H9 (cell line): ENCODE measurements at regions not wholly inside any gene's neighbourhood (a gene's known extent, or its start where the extent isn't known, plus 50 kb on each side); places are given as distances from the start of the nearest gene placed in this dataset.

Experiments used
- DNase-seq: peaks from one replicate; pipeline ENCODE4 v3.0.0-alpha.2; 2017
- H2AFZ ChIP-seq: one replicate; pipeline ENCODE4 v1.6.1; 2013; ENCODE audit warnings: mild to moderate bottlenecking, low read length, control low read depth, moderate library complexity
- H2AK5ac ChIP-seq: 2 replicates; pipeline ENCODE4 v1.6.1; 2013; ENCODE audit warnings: low read length, control low read depth, mixed read lengths; ENCODE audit not compliant: insufficient read length
- H2BK120ac ChIP-seq: one replicate; pipeline ENCODE4 v1.6.1; 2013; ENCODE audit warnings: low read depth, mild to moderate bottlenecking, low read length, control low read depth, inconsistent platforms; ENCODE audit not compliant: poor library complexity, severe bottlenecking
- H2BK12ac ChIP-seq: 2 replicates; pipeline ENCODE4 v1.6.1; 2013; ENCODE audit warnings: low read length, control low read depth, mixed read lengths, low read depth; ENCODE audit not compliant: insufficient read length
- H2BK15ac ChIP-seq: 2 replicates; pipeline ENCODE4 v1.6.1; 2013; ENCODE audit warnings: low read depth, low read length, control low read depth
- H2BK20ac ChIP-seq: one replicate; pipeline ENCODE4 v1.6.1; 2013; ENCODE audit warnings: low read depth, mild to moderate bottlenecking, low read length, control low read depth, inconsistent platforms; ENCODE audit not compliant: poor library complexity, severe bottlenecking
- H2BK5ac ChIP-seq: 2 replicates; pipeline ENCODE4 v1.6.1; 2013; ENCODE audit warnings: low read length, control low read depth, mixed read lengths; ENCODE audit not compliant: insufficient read length
- H3K14ac ChIP-seq: 2 replicates; pipeline ENCODE4 v1.6.1; 2013; ENCODE audit warnings: low read length, control low read depth; ENCODE audit not compliant: insufficient read depth
- H3K18ac ChIP-seq: 2 replicates; pipeline ENCODE4 v1.6.1; 2013; ENCODE audit warnings: low read depth, mild to moderate bottlenecking, mixed read lengths, low read length, control low read depth; ENCODE audit not compliant: insufficient read length
- H3K23ac ChIP-seq: 2 replicates; pipeline ENCODE4 v1.6.1; 2013; ENCODE audit warnings: low read length, control low read depth, mixed read lengths, low read depth; ENCODE audit not compliant: insufficient read length
- H3K23me2 ChIP-seq: 2 replicates; pipeline ENCODE4 v1.6.1; 2013; ENCODE audit warnings: low read depth, mild to moderate bottlenecking, mixed read lengths, low read length, control low read depth; ENCODE audit not compliant: insufficient read length, poor library complexity, severe bottlenecking
- H3K27ac ChIP-seq: 2 replicates; pipeline ENCODE4 v1.5.1; 2013; ENCODE audit warnings: low read length, control low read depth, mixed read lengths, low read depth; ENCODE audit not compliant: insufficient read length
- H3K27me3 ChIP-seq: 2 replicates; pipeline ENCODE4 v1.6.1; 2013; ENCODE audit warnings: low read length, control low read depth, inconsistent platforms; ENCODE audit not compliant: insufficient read depth
- H3K4ac ChIP-seq: 2 replicates; pipeline ENCODE4 v1.6.1; 2013; ENCODE audit warnings: low read depth, mild to moderate bottlenecking, control low read depth, inconsistent platforms, low read length, moderate library complexity
- H3K4me1 ChIP-seq: 2 replicates; pipeline ENCODE4 v1.6.1; 2013; ENCODE audit warnings: low read length, control low read depth, inconsistent platforms; ENCODE audit not compliant: insufficient read depth
- H3K4me2 ChIP-seq: 2 replicates; pipeline ENCODE4 v1.6.1; 2013; ENCODE audit warnings: low read length, control low read depth, mixed read lengths; ENCODE audit not compliant: insufficient read length, insufficient read depth
- H3K56ac ChIP-seq: 2 replicates; pipeline ENCODE4 v1.6.1; 2013; ENCODE audit warnings: low read depth, mild to moderate bottlenecking, mixed read lengths, low read length, control low read depth; ENCODE audit not compliant: insufficient read length
- H3K79me1 ChIP-seq: 2 replicates; pipeline ENCODE4 v1.6.1; 2013; ENCODE audit warnings: low read depth, mild to moderate bottlenecking, moderate library complexity, low read length, control low read depth, inconsistent platforms; ENCODE audit not compliant: insufficient read depth, poor library complexity, severe bottlenecking
- H3K79me2 ChIP-seq: 2 replicates; pipeline ENCODE4 v1.6.1; 2013; ENCODE audit warnings: low read length, control low read depth, inconsistent platforms; ENCODE audit not compliant: insufficient read depth
- H3K9ac ChIP-seq: 2 replicates; pipeline ENCODE4 v1.6.1; 2013; ENCODE audit warnings: low read length, control low read depth, mixed read lengths; ENCODE audit not compliant: insufficient read length; ENCODE audit errors: extremely low read depth
- H3K9me3 ChIP-seq: one replicate; pipeline ENCODE4 v1.6.1; 2013; ENCODE audit warnings: low read depth, low read length, inconsistent platforms; ENCODE audit not compliant: control insufficient read depth
- H3T11ph ChIP-seq: one replicate; pipeline ENCODE4 v1.6.1; 2013; ENCODE audit warnings: mild to moderate bottlenecking, low read length, control low read depth, inconsistent platforms
- H4K20me1 ChIP-seq: one replicate; pipeline ENCODE4 v1.6.1; 2013; ENCODE audit not compliant: control insufficient read depth, insufficient read length, insufficient read depth
- H4K5ac ChIP-seq: 2 replicates; pipeline ENCODE4 v1.6.1; 2013; ENCODE audit warnings: low read depth, mild to moderate bottlenecking, mixed read lengths, low read length, control low read depth; ENCODE audit not compliant: insufficient read length
- H4K8ac ChIP-seq: replicated peaks from 2 replicates; pipeline ENCODE4 v1.6.1; 2013; ENCODE audit warnings: low read length, control low read depth, mixed read lengths, low read depth; ENCODE audit not compliant: insufficient read length
- H4K91ac ChIP-seq: 2 replicates; pipeline ENCODE4 v1.6.1; 2013; ENCODE audit warnings: low read depth, mild to moderate bottlenecking, moderate library complexity, mixed read lengths, low read length, control low read depth; ENCODE audit not compliant: insufficient read length
- H3K27ac Mint-ChIP-seq, 3 experiments: 2 replicates in 2 of 3; 3 replicates in 1 of 3; pipeline ENCODE4 v1.8.0; 2020 to 2021; ENCODE audit warnings: mixed read lengths in 3 of 3, mild to moderate bottlenecking in 1 of 3, moderate library complexity in 1 of 3
- H3K27me3 Mint-ChIP-seq: 2 replicates; pipeline ENCODE4 v1.8.0; 2021; ENCODE audit warnings: low read depth, mild to moderate bottlenecking, moderate library complexity, mixed read lengths
- H3K36me3 Mint-ChIP-seq, 3 experiments: 2 replicates in 2 of 3; 3 replicates in 1 of 3; pipeline ENCODE4 v1.8.0; 2020 to 2021; ENCODE audit warnings: low read depth in 3 of 3, mixed read lengths in 3 of 3; ENCODE audit not compliant: insufficient read depth in 1 of 3
- H3K4me1 Mint-ChIP-seq, 2 experiments: 2 replicates each; pipeline ENCODE4 v1.8.0; 2020; ENCODE audit warnings: mixed read lengths in 2 of 2
- H3K4me3 Mint-ChIP-seq, 2 experiments: 2 replicates in 1 of 2; 3 replicates in 1 of 2; pipeline ENCODE4 v1.8.0; 2020 to 2021; ENCODE audit warnings: mild to moderate bottlenecking in 2 of 2, mixed read lengths in 2 of 2, moderate library complexity in 1 of 2
- H3K9me3 Mint-ChIP-seq, 2 experiments: 2 replicates in 1 of 2; 3 replicates in 1 of 2; pipeline ENCODE4 v1.8.0; 2020; ENCODE audit warnings: mild to moderate bottlenecking in 2 of 2, mixed read lengths in 2 of 2, moderate library complexity in 1 of 2
- WGBS: extraction: QIAGEN DNeasy Blood & Tissue Kit; methylation state at CpG from one replicate; pipeline ENCODE4 v1.1.7; 2013; ENCODE audit warnings: missing lambda C conversion rate, low lambda C conversion rate, mixed read lengths; ENCODE audit not compliant: insufficient read length; ENCODE audit errors: extremely low coverage; 5-methylcytosine and 5-hydroxymethylcytosine counted together
- TF ChIP-seq, protein P1 (sequence below): fragments of 200-600 bp; sonication (generic); conservative IDR thresholded peaks from 3 replicates; pipeline ENCODE4 v1.8.0; 2021; ENCODE audit warnings: antibody characterized with exemption, mild to moderate bottlenecking

DNA sequence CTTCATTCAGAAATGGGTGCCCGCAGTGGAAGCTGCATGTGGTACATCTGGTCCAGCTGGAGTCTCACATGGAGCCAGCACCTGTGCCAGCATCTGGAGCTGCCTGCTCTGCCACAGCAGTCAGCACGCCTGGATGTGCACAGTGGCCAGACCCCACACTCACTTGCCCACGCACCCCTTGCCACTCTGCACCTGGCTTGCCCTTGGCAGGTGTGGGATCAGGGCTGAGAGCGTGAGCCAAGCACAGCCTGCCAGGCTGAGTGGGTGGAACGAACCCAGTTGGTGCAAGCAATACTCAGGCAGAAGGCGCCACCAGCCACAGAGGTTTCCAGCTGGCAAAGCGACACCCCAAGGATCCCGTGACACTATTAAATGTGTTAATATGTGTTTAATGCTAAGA is 95.5 kb upstream of the AMOTL1 start:
- Mint-ChIP-seq H3K27ac (no peak overlapping the region), H3K27me3 (no peaks in the 10 kb centered on the region; the same call in 1 of the 2 replicates), H3K4me3 (no peak overlapping the region), H3K36me3 (peaks cover 15 to 20% (median 15%) of the 10 kb centered on the region in 3 experiments; a peak in 6 of 7 replicates), H3K9me3 (peaks cover 4 to 10% of the 10 kb centered on the region in 2 experiments; a peak in 4 of 5 replicates), H3K4me1 (peaks cover 0 to 2% of the 10 kb centered on the region in 2 experiments; a peak in 1 of 4 replicates)
- Histone ChIP-seq H2AFZ (no peak overlapping the region), H2BK15ac (no peak overlapping the region), H2BK20ac (no peak overlapping the region), H4K20me1 (no peaks in the 10 kb centered on the region), H3K4me2 (no peak overlapping the region), H3K9me3 (peaks cover 14% of the 10 kb centered on the region), H4K5ac (no peak overlapping the region), H3T11ph (no peak overlapping the region), H2BK12ac (no peak overlapping the region), H3K27ac (no peak overlapping the region), H3K79me1 (no peaks in the 10 kb centered on the region), H2BK120ac (no peak overlapping the region), H2AK5ac (no peak overlapping the region), H3K79me2 (no peaks in the 10 kb centered on the region), H3K4ac (no peak overlapping the region), H3K18ac (no peak overlapping the region), H3K23me2 (no peaks in the 10 kb centered on the region), H2BK5ac (no peak overlapping the region), H4K8ac (no peak overlapping the region), H3K23ac (no peak overlapping the region), H4K91ac (no peak overlapping the region), H3K9ac (no peak overlapping the region), H3K56ac (no peak overlapping the region), H3K4me1 (no peaks in the 10 kb centered on the region), H3K14ac (no peak overlapping the region), H3K27me3 (no peaks in the 10 kb centered on the region)
- TF ChIP-seq, protein P1, sequence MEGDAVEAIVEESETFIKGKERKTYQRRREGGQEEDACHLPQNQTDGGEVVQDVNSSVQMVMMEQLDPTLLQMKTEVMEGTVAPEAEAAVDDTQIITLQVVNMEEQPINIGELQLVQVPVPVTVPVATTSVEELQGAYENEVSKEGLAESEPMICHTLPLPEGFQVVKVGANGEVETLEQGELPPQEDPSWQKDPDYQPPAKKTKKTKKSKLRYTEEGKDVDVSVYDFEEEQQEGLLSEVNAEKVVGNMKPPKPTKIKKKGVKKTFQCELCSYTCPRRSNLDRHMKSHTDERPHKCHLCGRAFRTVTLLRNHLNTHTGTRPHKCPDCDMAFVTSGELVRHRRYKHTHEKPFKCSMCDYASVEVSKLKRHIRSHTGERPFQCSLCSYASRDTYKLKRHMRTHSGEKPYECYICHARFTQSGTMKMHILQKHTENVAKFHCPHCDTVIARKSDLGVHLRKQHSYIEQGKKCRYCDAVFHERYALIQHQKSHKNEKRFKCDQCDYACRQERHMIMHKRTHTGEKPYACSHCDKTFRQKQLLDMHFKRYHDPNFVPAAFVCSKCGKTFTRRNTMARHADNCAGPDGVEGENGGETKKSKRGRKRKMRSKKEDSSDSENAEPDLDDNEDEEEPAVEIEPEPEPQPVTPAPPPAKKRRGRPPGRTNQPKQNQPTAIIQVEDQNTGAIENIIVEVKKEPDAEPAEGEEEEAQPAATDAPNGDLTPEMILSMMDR = no peak
- no peak for DNase-seq
- WGBS = no CpG with 5 or more reads among the region's 8 CpGs
